Ovary (tissue), 7 donors: ENCODE measurements at regions not wholly inside any gene's neighbourhood (a gene's known extent, or its start where the extent isn't known, plus 50 kb on each side); places are given as distances from the start of the nearest gene placed in this dataset.

Experiments
- DNase-seq, 5 donors: peaks; one replicate each; pipeline ENCODE4 v3.0.0-alpha.2; 2019 to 2020
- H3K27ac ChIP-seq, 2 donors: fragments of 200-600 bp; one replicate each; pipeline versions ENCODE4 v1.5.1 to v1.8.0; 2019 to 2022
- H3K27me3 ChIP-seq: fragments of 200-600 bp; one replicate; pipeline ENCODE4 v1.8.0; 2022
- H3K36me3 ChIP-seq: fragments of 200-600 bp; sonication (generic); one replicate; pipeline ENCODE4 v1.5.1; 2019
- H3K4me1 ChIP-seq: one replicate; pipeline ENCODE4 v1.8.1; 2013; ENCODE audit warnings: mild to moderate bottlenecking, moderate library complexity; ENCODE audit not compliant: insufficient read depth
- H3K4me3 ChIP-seq: fragments of 200-600 bp; sonication (generic); one replicate; pipeline ENCODE4 v1.5.1; 2017
- H3K9me3 ChIP-seq, 2 donors: fragments of 200-600 bp in 1 of 2; sonication (generic) in 1 of 2; one replicate each; pipeline versions ENCODE4 v1.5.1 to v1.8.1; 2013 to 2019; ENCODE audit warnings: mild to moderate bottlenecking in 1 of 2, moderate library complexity in 1 of 2
- CTCF ChIP-seq, 3 donors: fragments of 450-650 bp in 2 of 3; fragments of 200-600 bp in 1 of 3; IDR thresholded peaks; one replicate each; pipeline versions ENCODE4 v1.5.1 to v1.8.0; 2016 to 2022; ENCODE audit warnings: antibody characterized with exemption in 3 of 3, mild to moderate bottlenecking in 1 of 3
- EP300 ChIP-seq: sonication (generic); formaldehyde crosslinking; IDR thresholded peaks from one replicate; pipeline ENCODE4 v1.6.1; 2017; ENCODE audit warnings: antibody characterized with exemption
- POLR2A ChIP-seq: fragments of 450-650 bp; IDR thresholded peaks from one replicate; pipeline ENCODE4 v1.6.1; 2017; ENCODE audit warnings: antibody characterized with exemption, mild to moderate bottlenecking, moderate library complexity
- whole genome bisulfite sequencing, 3 donors: extraction: QIAGEN DNeasy Blood & Tissue Kit in 1 of 3; methylation state at CpG; one replicate each; pipeline versions ENCODE4 v1.1.5 to v1.1.7; 2013 to 2017; 5-methylcytosine and 5-hydroxymethylcytosine counted together
- intact Hi-C, 4 donors: fragments of 100-400 bp; cut with DNase I; formaldehyde crosslinking; loops; one replicate each; pipeline versions ENCODE4 v1.11.0 to v1.15.1; 2022 to 2023
- donor health status: DM: no; HTN: no; CAD: no; lungs with moderate emphysema.
- donor health status: DM: no; HTN: no; CAD: no.
- donor health status: Bipolar disorder and iron deficiency.
- donor health status: DM: no; HTN: no; CAD: no.
- donor health status: DM: yes; HTN: yes; CAD: no.

- Histone ChIP-seq H3K4me1 (no peaks in the 10 kb centered on the region), H3K36me3 (no peaks in the 10 kb centered on the region), H3K27ac (no peak overlapping the region), H3K27me3 (no peaks in the 10 kb centered on the region), H3K4me3 (no peak overlapping the region), H3K9me3 (no peaks in the 10 kb centered on the region)
- intact Hi-C loops: no loop called here
- DNase-seq: no peak
- TF ChIP-seq POLR2A (no peak), CTCF (IDR thresholded peaks at IDR 0.05) (no peak), EP300 (no peak)
- WGBS, 3 donors: 70 to 72% (median 71%) methylated on average over 5 of the region's 5 CpGs
Observed at GRCh38 chr18:70683263-70683662, 394.4 kb downstream of the SOCS6 start.

GRCh38 chr18:70674896-70675295 lies 386.1 kb downstream of the SOCS6 start:
- no peaks in the 10 kb centered on the region for H3K4me1 ChIP-seq
- H3K27ac ChIP-seq: no peak overlapping the region
- no peak for DNase-seq
- no peaks in the 10 kb centered on the region for H3K36me3 ChIP-seq
- TF ChIP-seq EP300: no peak
- no peak overlapping the region for H3K4me3 ChIP-seq
- WGBS, 3 donors: 82 to 89% (median 87%) methylated on average over 3 of the region's 3 CpGs
- H3K9me3 ChIP-seq: no peaks in the 10 kb centered on the region
- intact Hi-C loops: no loop called here
- H3K27me3 ChIP-seq: no peaks in the 10 kb centered on the region

- TF ChIP-seq POLR2A: no peak
- no peak for TF ChIP-seq EP300
- TF ChIP-seq CTCF (IDR thresholded peaks at IDR 0.05): no peak
- no peaks in the 10 kb centered on the region for H3K4me1 ChIP-seq
- H3K27me3 ChIP-seq: no peaks in the 10 kb centered on the region
- H3K4me3 ChIP-seq: no peak overlapping the region
- 62 to 73% (median 69%) methylated on average over 6 of the region's 6 CpGs for WGBS, 3 donors
- intact Hi-C loops: no loop called here
- no peaks in the 10 kb centered on the region for H3K9me3 ChIP-seq
- H3K27ac ChIP-seq: no peak overlapping the region
- H3K36me3 ChIP-seq: no peaks in the 10 kb centered on the region
- no peak for DNase-seq
Observed at GRCh38 chr18:70673831-70674230, 385.0 kb downstream of the SOCS6 start.

- WGBS, 3 donors: 70 to 82% (median 78%) methylated on average over 5 of the region's 5 CpGs
- Histone ChIP-seq H3K4me1 (no peaks in the 10 kb centered on the region), H3K9me3 (no peaks in the 10 kb centered on the region), H3K27ac (no peak overlapping the region), H3K27me3 (no peaks in the 10 kb centered on the region), H3K4me3 (no peak overlapping the region), H3K36me3 (no peaks in the 10 kb centered on the region)
- intact Hi-C loops: no loop called here
- DNase-seq: no peak
- TF ChIP-seq POLR2A: no peak
- TF ChIP-seq EP300: no peak
- TF ChIP-seq CTCF (IDR thresholded peaks at IDR 0.05): no peak
Observed at GRCh38 chr18:70672581-70672980, 383.7 kb downstream of the SOCS6 start.

- no peaks in the 10 kb centered on the region for H3K27me3 ChIP-seq
- H3K9me3 ChIP-seq: no peaks in the 10 kb centered on the region
- TF ChIP-seq EP300 (no peak), CTCF (IDR thresholded peaks at IDR 0.05) (no peak)
- intact Hi-C loops: no loop called here
- H3K27ac ChIP-seq: no peak overlapping the region
- 81 to 90% (median 82%) methylated on average over 9 of the region's 9 CpGs for WGBS, 3 donors
- H3K36me3 ChIP-seq: no peaks in the 10 kb centered on the region
- DNase-seq: no peak
- H3K4me3 ChIP-seq: no peak overlapping the region
- H3K4me1 ChIP-seq: no peaks in the 10 kb centered on the region
Observed at GRCh38 chr18:70671889-70672565, 383.2 kb downstream of the SOCS6 start.
